ENCODE measurements at regions not wholly inside any gene's neighbourhood (a gene's known extent, or its start where the extent isn't known, plus 50 kb on each side); places are given as distances from the start of the nearest gene placed in this dataset.
"Not testable (repeated sequence)": the region's sequence is repeated elsewhere in the genome, so short reads cannot be mapped to it uniquely, and the experiment has no call there.

- not testable (repeated sequence) for DNase-seq (ENCODE audit: low read depth in 3 of 3)
Observed at GRCh38 chr3:187475613-187476012, 107.4 kb downstream of the RTP4 start.

- DNase-seq (ENCODE audit: low read depth in 3 of 3): no peak
Observed at GRCh38 chr3:187473778-187474406, 105.7 kb downstream of the RTP4 start.

GRCh38 chr3:187466306-187466705 is 98.1 kb downstream of the RTP4 start:
- not testable (repeated sequence) for DNase-seq (ENCODE audit: low read depth in 3 of 3)

- no peak for DNase-seq (ENCODE audit: low read depth in 3 of 3)
Observed at GRCh38 chr3:187465503-187465902, 97.3 kb downstream of the RTP4 start.

- DNase-seq (ENCODE audit: low read depth in 3 of 3): no peak
Observed at GRCh38 chr3:187464682-187465081, 96.5 kb downstream of the RTP4 start.

GRCh38 chr3:187458921-187459320 is 90.7 kb downstream of the RTP4 start:
- DNase-seq (ENCODE audit: low read depth in 3 of 3): no peak

GRCh38 chr3:187458383-187458782 is 90.2 kb downstream of the RTP4 start:
- no peak for DNase-seq (ENCODE audit: low read depth in 3 of 3)

- DNase-seq (ENCODE audit: low read depth in 3 of 3): no peak
Observed at GRCh38 chr3:187456250-187456649, 88.1 kb downstream of the RTP4 start.

GRCh38 chr3:187454085-187454815 is 86.1 kb downstream of the RTP4 start:
- no peak for DNase-seq (ENCODE audit: low read depth in 3 of 3)

- no peak for DNase-seq (ENCODE audit: low read depth in 3 of 3)
Observed at GRCh38 chr3:187450431-187451190, 82.4 kb downstream of the RTP4 start.

GRCh38 chr3:187448674-187449073 is 80.5 kb downstream of the RTP4 start:
- no peak for DNase-seq (ENCODE audit: low read depth in 3 of 3)

- DNase-seq (ENCODE audit: low read depth in 3 of 3): no peak
Observed at GRCh38 chr3:187447737-187448136, 79.6 kb downstream of the RTP4 start.

GRCh38 chr3:187445356-187445755 is 77.2 kb downstream of the RTP4 start:
- no peak for DNase-seq (ENCODE audit: low read depth in 3 of 3)

- DNase-seq (ENCODE audit: low read depth in 3 of 3): no peak
Observed at GRCh38 chr3:187434524-187434923, 66.3 kb downstream of the RTP4 start.

- no peak for DNase-seq (ENCODE audit: low read depth in 3 of 3)
Observed at GRCh38 chr3:187430576-187430975, 62.4 kb downstream of the RTP4 start.
